CD4-positive, alpha-beta T cell treated with Interleukin-17A for 1 hour (primary cell): ENCODE measurements at regions not wholly inside any gene's neighbourhood (a gene's known extent, or its start where the extent isn't known, plus 50 kb on each side); places are given as distances from the start of the nearest gene placed in this dataset.

Experiments used
- DNase-seq: peaks from one replicate; pipeline ENCODE4 v3.0.0-alpha.2; 2020

DNA sequence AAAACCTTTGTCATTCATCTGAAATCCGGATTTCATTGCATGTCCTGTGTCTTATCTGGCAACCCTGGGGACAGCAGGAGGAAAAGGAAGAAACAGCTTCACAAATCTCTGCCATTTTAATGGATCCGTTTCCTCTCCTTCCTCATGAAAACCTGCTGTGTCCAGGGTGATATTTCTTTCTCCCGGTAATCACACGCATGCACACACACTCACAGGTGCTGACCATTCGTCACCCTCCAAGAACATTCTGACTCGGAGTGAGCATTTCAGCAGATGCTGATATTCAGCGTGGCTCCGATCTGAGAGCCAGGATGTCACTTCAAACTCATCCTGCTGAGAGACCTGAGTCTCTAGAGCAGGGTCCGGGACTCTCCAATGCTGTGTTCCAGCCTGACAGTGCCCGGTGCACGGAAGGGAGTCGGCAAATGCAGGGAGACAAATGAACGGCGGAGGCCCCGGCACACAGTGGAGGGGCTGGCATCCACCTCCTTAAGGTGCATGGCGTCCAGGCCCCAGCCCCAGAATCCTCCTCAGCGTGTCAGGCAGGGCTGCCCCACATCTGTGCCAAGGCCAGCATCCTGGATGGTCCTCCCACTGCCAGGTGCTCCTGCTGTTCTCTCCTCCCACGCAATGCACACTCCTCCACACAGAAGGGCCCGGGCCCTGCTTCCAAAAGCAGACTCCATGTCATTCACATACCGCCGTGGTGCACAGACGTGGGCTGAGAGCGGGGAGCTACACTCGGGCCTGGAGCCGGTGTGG lies 70.7 kb downstream of the RBFOX3 start:
- DNase-seq, result no peak

DNA sequence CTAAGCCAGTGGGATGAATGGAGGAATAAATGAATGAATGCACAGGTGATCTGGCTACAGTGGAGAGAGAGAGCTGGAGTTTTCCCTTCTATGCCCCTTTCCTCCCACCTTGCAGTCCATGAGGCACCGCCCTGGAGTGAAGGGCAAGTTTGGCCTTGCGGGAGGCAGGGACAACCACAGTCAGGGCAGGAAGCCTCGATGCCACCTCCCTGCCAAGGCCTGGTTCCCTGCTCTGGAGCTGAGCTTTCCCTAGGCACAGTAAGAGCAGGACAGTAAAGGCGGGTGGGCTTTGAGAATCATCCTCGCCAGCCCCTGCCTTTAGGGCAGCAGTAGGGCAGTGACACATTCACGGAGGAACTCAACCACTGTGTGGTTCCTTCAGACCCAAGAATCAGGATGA lies 72.6 kb downstream of the RBFOX3 start:
- no peak for DNase-seq

DNA sequence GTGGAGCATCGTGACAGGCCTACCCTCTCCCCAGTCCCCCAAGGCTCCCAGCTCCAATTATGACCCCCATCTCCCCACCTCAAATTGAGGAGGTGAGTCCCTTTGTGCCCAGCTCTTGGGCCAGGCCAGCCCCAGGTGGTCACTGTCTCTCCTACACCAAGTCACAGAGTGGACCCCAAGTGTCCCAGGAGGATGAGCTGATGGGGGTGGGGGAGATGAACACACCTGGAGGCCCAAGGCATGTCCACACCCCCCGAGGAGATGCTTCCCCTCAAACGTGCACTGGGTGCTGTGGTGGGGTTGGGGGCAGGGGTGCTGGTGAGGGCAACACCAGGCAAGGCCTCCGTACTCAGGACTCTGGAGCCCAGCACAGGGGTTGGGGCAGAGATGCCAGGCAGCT lies 73.2 kb downstream of the RBFOX3 start:
- DNase-seq, result no peak

DNA sequence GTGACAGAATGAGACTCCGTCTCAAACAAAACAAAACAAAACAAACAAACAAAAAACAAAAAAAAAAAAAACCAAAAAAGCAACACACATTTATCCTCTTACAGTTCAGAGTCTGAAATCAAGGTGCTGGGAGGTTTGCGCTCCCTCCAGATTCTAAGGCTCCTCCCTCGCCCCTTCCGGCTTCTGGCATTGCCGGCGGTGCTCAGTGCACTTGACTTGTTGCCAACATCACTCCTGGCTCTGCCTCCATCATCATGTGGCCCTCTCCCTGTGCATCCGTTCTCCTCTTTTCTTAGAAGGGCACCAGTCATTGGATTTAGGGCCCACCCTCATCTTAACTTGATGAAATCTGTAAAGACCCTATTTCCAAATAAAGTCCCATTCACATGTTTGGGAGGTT lies 73.8 kb downstream of the RBFOX3 start:
- DNase-seq, result no peak

DNA sequence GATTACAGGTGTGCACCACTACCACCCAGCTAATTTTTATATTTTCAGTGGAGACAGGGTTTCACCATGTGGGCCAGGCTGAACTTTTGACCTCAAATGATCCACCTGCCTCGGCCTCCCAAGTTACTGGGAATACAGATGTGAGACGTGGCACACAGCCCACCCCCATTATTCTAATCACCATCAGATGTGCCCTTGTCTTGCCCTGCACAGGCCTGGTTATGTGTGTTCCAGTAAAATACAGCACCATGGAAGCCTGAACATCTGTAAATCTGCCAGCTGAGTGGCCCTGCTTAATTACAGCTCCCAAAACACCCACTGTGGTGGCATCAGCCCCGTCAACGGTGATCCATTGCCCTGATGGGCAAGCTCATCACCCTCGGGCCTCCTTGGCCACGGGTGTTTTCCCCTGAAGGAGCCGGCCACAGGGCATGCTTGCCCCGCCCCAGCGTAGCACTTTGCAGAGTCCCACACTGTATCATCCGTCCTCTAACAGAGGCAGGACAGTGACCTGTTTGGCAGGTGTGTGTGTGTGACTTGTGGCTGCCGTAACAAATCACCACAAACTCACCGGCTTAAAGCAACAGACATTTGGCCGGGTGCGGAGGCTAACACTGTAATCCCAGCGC lies 74.5 kb downstream of the RBFOX3 start:
- DNase-seq, result no peak

- DNase-seq, result no peak
Observed at GRCh38 chr17:79535728-79536025, 75.2 kb downstream of the RBFOX3 start.

DNA sequence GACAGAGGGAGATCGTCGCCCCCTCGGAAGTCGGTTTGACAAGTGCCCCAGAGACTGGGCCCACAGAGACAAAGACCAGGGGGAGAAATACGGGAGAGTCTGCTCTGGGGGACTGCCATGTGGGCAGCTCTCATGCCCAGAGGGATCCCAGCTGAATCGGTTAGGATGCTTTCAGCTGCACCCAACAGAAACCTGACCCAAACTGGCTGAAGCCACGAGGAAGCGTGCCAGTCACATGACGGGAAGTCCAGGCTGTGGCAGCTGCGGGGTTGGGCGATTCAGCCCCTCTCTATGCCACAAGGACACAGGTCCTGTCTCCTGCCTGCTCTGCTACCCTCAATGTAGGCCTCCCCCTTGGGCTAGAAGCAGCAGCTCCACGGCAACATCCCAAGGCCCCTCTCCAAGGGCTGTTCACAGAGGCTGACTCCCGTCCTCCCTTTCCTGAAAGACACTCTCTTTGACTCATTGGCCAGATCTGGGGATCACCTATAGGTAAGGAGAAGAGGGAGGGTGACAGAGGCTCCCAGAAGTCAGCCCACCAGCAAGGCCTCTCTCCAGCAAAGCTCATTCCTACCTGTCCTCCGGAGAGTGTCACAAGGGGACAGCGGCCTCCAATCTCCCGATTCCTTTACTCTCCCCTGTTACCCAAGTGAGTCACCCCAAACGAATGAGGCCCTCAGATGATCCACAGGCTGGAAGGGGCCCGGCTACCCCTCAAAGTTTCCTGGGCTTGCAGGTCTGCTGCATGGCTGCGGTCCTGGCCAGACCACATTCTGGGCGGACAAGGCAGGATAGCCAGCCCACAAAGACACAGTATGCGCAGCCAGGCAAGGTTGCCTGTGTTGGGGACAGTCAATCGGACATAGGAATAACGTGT lies 75.8 kb downstream of the RBFOX3 start:
- no peak for DNase-seq

DNA sequence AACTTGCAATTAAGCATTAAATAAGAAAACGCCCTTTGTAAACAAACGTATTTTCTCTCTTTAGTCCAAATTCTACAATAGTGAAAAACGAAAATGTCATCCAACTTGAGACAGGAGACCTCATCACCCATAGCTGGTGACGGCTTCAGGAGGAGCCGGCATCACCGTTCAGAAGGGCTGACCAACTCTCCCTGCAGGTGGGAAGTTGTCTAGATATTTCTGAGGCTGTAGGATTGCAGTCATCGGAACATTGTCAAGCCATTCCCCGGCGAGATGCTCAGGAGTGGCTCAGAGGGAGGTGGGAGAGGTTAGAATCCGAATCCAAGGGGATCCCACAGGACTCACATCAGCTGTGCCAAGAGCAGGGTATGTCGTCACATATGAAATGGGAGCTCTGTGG lies 76.7 kb downstream of the RBFOX3 start:
- no peak for DNase-seq

- no peak for DNase-seq
Observed at GRCh38 chr17:79533116-79533515, 77.7 kb downstream of the RBFOX3 start.

- DNase-seq, result no peak
Observed at GRCh38 chr17:79532107-79532790, 78.6 kb downstream of the RBFOX3 start.

DNA sequence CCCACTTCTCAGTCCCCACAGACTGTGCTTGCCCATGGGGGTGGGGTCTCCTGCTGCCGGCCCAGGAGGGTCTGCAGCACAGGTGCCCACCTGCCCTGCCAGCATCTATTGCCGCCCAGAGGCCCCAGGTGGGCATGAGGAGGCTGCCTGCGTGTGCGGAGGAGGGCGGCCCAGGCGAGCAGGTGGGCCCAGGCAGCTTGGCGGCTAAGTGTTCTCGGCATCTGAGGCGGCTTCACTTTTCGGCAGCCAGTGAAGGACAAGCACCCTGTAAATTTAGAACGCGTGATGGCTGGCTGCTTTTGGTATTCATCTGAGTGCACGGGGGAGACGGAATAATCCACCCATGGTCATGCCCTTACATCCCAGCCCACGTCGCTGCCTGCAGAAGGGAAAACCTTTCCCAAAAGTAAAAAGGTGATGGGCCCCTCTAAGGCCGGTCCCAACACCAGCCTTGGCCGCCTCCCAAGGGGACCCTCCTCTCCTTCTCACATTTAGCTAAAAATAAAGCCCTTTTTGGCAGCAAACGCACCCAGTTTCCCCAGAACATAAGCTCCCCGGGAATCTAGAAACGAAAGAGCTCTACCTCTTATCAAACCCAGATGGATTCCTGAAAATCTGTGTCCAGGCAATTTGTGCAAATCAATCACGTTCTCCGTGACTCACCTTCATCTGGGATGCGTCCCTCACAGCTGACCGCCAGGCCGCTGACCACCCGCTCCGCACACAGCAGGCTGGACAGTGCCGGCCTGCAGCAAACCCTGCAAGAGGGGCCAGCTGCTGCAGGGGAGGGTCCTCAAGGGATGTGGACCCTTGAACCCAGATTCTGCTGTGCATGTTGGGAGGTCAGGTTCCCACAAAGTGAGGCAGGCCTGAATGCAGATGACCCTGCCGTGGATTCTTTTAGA lies 79.4 kb downstream of the RBFOX3 start:
- DNase-seq, result no peak

DNA sequence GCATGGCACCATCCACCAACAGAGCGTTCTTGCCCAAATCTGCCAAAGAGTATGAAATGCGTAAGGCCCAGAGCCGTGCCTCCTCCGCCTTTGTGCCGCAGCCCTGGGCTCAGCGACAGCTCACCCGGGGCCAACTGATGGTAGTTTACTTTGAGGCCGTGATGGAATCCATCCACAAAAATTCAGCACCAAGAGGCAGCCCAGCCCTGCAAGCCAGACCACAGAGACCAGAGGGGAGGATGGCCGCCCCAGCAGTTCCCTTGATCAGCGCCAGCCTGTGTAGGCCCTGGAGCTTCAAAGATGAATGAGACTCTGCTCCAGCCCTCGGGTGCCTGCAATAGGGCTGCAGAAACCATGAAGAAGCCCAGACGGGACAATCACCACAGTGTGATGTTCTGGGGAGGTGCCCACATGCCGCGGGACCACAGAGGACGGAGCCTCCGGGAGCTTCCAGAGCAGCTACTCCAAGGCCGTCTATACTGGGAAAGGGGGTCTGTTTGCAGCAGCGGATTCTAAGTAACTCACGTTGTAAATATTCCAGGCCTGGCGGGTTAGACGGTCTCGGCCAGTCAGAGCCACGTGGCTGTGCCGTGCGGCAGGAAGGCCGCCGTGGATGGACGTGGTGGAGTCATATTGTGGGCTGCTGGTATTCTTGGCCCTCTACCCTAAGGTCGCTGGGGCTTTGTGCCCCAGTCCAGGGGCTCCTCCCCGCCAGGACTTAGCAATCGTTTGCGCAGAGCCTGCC lies 80.3 kb downstream of the RBFOX3 start:
- DNase-seq, result no peak

DNA sequence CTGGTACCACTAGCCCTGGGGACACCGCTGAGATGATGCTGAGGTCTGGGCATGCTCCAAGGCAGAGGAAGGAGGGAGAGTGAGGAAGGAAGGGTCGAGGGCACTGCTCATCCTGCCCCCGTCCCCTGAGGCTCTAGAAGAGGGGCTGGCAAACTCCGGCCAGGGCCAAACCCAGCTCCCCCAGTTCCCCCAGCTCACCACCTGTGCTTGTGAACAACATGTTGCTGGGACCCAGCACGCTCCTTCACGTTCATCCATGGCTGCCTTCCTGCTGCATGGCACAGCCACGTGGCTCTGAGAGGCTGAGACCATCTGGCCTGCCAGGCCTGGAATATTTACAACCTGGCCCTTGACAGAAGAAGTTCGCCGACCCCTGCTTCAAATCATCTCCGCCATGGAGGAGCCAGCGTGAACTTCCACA lies 81.2 kb downstream of the RBFOX3 start:
- no peak for DNase-seq

DNA sequence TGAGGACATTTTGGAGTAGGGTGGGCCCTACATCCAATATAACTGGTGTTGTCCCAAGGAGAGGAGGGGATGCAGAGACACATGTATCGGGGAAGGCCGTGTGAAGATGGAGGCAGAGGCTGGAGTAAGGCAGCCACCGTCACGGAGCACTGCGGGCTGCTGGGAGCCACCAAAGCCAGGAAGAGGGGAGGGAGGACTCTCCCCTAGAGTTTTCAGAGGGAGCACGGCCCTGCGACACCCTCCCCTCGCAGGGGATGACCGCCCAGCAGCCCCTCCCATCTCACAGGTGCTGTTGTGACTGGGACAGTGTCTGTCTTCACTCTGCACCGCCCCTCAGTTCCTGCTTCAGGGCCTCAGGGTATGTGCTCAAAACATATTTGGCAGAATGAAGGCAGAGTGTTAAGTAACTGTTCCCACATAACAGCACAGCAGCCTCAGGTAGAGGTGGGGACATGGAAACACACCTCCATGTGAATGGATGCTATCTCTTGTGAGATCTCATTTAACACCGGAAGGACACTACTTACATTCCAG lies 82.2 kb downstream of the RBFOX3 start:
- DNase-seq, result no peak

DNA sequence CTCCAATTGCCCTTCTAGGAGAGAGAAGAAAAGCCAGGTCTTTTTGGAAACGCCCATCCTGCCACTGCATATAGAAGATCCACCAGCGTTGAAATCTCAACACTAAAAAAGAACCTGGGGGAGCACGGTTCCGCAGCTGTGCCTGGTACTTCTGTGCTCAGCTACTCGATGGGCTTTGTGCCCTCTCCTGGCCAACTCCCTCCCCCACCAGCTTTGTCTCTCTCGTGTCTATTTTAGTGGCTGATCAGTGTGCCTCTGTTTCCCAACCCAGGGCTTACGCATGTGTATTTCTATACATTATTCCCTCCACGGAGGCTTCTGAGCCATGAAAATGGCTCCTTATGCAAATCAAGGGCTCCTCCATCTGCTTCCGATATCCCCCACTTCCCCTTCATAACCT lies 83.5 kb downstream of the RBFOX3 start:
- no peak for DNase-seq

DNA sequence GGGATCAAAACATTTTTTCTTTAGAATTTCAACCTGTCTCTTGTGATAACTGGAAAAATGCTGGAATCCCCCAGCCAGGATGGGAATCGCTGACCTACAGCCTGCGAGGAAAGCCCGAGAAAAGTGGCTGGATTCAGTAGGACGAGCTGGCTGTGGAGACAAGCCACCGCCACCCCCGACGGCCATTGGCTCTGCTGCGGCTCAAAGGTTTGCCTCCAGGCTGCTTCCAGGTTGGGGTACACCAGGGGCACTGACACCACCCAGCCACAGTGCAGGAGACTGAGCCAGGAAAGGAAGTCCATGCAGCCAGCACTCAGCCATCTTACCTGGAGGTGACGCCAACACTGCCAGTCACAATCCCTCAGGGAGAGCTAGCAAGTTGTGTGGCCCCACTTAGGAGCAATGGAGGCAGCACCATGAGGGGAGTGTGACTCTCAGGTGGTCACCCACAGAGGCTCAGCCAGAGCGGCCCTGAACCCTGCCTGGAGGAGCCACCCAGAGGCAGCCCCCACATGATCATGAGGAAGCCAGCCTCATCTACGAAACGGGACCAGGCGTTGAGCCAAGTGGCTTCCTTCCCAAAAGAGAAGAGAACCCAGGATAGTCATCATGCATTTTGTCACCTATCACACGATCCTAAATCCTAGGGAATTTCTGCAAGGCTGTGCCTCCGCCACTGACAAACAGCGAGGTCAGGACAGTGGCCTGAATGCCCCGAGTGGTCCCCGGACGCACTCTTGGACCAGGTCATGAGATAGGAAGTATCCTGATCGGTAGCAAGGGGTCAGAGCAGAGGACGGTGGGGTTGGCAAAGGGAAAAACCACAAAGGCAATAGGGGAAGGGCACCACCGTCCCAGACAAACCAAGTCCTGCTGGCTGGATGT lies 84.8 kb downstream of the RBFOX3 start:
- DNase-seq, result no peak

GRCh38 chr17:79524213-79525187 lies 86.4 kb downstream of the RBFOX3 start:
- no peak for DNase-seq

DNA sequence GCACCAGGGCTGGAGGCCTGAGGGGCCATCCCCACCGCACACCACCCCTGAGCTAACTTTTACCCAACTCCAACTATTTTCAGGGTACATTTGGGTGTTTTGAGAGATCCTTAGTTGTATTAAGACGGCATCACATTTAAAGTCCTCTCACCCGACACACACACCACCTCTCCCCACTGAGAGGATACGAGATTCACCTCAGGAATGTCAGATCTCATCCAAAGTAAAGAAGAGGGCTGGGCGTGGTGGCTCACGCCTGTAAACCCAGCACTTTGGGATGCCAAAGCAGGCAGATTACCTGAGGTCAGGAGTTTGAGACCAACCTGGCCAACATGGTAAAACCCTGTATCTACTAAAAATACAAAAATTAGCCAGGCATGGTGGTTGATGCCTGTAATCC lies 88.4 kb downstream of the RBFOX3 start:
- no peak for DNase-seq

- no peak for DNase-seq
Observed at GRCh38 chr17:79521225-79521624, 89.6 kb downstream of the RBFOX3 start.
